ENCODE measurements at regions not wholly inside any gene's neighbourhood (a gene's known extent, or its start where the extent isn't known, plus 50 kb on each side); places are given as distances from the start of the nearest gene placed in this dataset.
"Not testable (repeated sequence)": the region's sequence is repeated elsewhere in the genome, so short reads cannot be mapped to it uniquely, and the experiment has no call there.

DNA sequence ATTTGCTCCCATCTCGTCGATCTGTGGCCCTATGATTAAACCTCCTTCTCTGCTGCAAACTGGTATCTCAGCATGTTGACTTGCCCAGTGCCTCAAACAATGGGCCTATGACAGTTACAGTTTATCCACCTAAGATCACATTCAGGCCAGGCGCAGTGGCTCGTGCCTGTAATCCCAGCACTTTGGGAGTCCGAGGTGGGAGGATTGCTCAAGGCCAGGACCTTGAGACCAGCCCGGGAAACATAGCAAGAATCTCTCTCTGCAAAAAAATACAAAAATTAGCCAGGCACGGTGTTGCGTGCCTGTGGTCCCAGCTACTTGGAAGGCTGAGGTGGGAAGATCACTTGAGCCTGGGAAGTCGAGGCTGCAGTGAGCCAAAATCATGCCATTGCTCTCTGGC, 79.8 kb upstream of the ADGRL1 start:
- not testable (repeated sequence) for H3K27me3 ChIP-seq (ENCODE audit: control insufficient read depth, insufficient read depth, low read length); H3K4me3 ChIP-seq (ENCODE audit: low read length); H3K4me1 ChIP-seq (ENCODE audit: control insufficient read depth, insufficient read depth, low read length); H3K9me3 ChIP-seq (ENCODE audit: control insufficient read depth, low read depth, low read length); DNase-seq; H3K36me3 ChIP-seq (ENCODE audit: control insufficient read depth, insufficient read depth, low read length); H3K27ac ChIP-seq (ENCODE audit: low read length)
- no CpG with 5 or more reads among the region's 9 CpGs for WGBS (ENCODE audit: insufficient coverage, low lambda C conversion rate)

DNA sequence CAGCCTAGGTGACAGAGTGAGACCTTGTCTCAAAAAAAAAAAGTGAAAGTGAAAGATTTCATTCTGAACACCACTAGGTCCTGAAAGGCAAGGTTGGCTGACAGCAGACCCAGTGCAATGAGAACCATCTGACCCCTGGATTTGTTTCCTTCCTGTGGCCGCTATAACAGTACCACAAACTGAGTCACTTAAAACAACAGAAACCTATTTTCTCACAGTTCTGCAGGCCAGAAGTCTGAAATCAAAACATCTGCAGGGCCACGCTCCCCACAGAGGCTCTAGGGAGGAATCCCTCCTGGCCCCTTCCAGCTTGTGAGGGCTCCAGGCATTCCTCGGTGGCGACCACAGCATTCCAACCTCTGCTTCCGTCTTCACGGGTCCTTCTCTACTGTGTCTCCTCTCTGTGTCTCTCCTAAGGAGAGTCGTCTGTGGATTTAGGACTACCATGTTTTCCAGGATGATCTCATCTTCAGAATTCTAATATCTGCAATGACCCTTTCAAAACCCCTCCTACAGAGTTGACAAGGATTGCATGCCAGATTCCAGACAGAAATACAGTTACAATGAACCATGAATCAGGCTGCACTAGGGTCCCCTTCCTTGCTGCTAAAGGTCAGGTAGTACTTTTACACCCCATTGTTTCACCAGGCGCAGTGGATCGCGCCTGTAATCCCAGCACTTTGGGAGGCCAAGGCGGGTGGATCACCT, 78.0 kb upstream of the ADGRL1 start:
- not testable (repeated sequence) for H3K36me3 ChIP-seq (ENCODE audit: control insufficient read depth, insufficient read depth, low read length); H3K27me3 ChIP-seq (ENCODE audit: control insufficient read depth, insufficient read depth, low read length); DNase-seq; H3K9me3 ChIP-seq (ENCODE audit: control insufficient read depth, low read depth, low read length); H3K27ac ChIP-seq (ENCODE audit: low read length); H3K4me1 ChIP-seq (ENCODE audit: control insufficient read depth, insufficient read depth, low read length); H3K4me3 ChIP-seq (ENCODE audit: low read length)
- 40% methylated on average over 1 of the region's 11 CpGs for WGBS (ENCODE audit: insufficient coverage, low lambda C conversion rate)

DNA sequence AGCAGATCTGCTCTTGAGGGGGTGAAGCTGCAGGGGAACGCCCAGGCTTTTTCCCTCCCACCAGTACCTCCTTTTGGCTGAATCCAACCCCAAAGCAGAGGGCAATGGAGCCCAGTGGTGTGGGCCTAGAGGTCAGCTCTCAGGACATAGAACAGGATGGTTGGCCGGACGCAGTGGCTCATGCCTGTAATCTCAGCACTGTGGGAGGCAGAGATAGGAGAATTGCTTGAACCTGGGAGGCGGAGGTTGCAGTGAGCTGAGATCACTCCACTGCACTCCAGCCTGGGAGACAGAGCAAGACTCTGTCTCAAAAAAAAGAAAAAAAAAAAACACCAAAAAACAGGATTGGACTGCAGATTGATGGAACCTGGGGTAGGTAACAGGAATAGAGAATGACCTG, 73.3 kb upstream of the ADGRL1 start:
- not testable (repeated sequence) for DNase-seq

DNA sequence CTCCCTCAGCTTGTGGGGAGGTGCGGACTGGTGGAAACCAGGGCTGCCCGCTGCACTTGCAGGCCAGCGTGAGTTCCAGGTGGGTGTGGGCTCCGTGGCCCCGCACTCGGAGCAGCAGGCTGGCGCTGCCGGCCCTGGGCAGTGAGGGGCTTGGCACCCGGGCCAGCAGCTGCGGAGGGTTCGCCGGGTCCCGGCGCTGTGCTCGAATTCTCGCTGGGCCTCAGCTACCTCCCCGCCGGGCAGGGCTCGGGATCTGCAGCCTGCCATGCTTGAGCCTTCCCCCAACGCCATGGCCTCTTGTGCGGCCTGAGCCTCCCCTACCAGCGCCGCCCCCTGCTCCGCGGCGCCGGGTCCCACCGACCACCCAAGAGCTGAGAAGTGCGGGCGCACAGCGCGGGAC, 71.6 kb upstream of the ADGRL1 start:
- no CpG with 5 or more reads among the region's 32 CpGs for WGBS (ENCODE audit: insufficient coverage, low lambda C conversion rate)
- no peak overlapping the region for H3K4me3 ChIP-seq (ENCODE audit: low read length)
- no peak overlapping the region for H3K27ac ChIP-seq (ENCODE audit: low read length)
- no peaks in the 10 kb centered on the region for H3K27me3 ChIP-seq (ENCODE audit: control insufficient read depth, insufficient read depth, low read length)
- DNase-seq: no peak
- no peaks in the 10 kb centered on the region for H3K4me1 ChIP-seq (ENCODE audit: control insufficient read depth, insufficient read depth, low read length)
- no peaks in the 10 kb centered on the region for H3K36me3 ChIP-seq (ENCODE audit: control insufficient read depth, insufficient read depth, low read length)
- peaks cover 12% of the 10 kb centered on the region for H3K9me3 ChIP-seq (ENCODE audit: control insufficient read depth, low read depth, low read length)

More for the DNA sequence above, 73.3 kb upstream of the ADGRL1 start:
- H3K27me3 ChIP-seq (ENCODE audit: control insufficient read depth, insufficient read depth, low read length); H3K27ac ChIP-seq (ENCODE audit: low read length); H3K4me3 ChIP-seq (ENCODE audit: low read length); H3K4me1 ChIP-seq (ENCODE audit: control insufficient read depth, insufficient read depth, low read length); H3K36me3 ChIP-seq (ENCODE audit: control insufficient read depth, insufficient read depth, low read length): not testable (repeated sequence)
- peaks cover 12% of the 10 kb centered on the region for H3K9me3 ChIP-seq (ENCODE audit: control insufficient read depth, low read depth, low read length)
- WGBS (ENCODE audit: insufficient coverage, low lambda C conversion rate): no CpG with 5 or more reads among the region's 4 CpGs

DNA sequence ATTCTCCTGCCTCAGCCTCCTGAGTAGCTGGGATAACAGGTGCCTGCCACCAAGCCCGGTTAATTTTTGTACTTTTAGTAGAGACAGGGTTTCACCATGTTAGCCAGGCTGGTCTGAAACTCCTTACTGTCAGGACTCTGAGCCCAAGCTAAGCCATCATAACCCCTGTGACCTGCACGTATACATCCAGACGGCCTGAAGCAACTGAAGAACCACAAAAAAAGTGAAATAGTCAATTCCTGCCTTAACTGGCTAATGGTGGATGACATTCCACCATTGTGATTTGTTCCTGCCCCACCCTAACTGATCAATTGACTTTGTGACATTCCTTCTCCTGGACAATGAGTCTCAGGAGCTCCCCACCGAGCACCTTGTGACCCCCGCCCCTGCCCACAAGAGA, 69.9 kb upstream of the ADGRL1 start:
- DNase-seq; H3K4me3 ChIP-seq (ENCODE audit: low read length); H3K36me3 ChIP-seq (ENCODE audit: control insufficient read depth, insufficient read depth, low read length); H3K27ac ChIP-seq (ENCODE audit: low read length); H3K27me3 ChIP-seq (ENCODE audit: control insufficient read depth, insufficient read depth, low read length); H3K4me1 ChIP-seq (ENCODE audit: control insufficient read depth, insufficient read depth, low read length): not testable (repeated sequence)
- peaks cover 12% of the 10 kb centered on the region for H3K9me3 ChIP-seq (ENCODE audit: control insufficient read depth, low read depth, low read length)
- no CpG with 5 or more reads among the region's 5 CpGs for WGBS (ENCODE audit: insufficient coverage, low lambda C conversion rate)

DNA sequence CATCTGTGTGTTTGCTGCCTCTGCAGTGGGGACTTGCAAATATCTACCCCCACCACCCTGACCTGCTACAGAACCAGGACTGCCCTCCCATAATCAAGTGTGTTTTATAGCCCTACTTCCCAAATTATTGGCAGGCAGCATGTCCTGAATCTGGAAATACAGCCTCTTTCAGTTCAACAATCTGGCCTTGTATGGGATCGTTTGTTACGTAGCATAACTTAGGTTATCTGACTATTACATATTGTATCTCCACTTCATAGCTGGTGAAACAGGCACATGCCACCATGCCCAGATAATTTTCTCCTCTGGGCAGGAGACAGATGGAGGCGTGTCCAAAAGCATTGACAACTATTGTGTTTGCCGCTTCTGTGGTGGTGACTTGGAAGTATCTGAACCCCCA, 66.7 kb upstream of the ADGRL1 start:
- Histone ChIP-seq H3K36me3 (ENCODE audit: control insufficient read depth, insufficient read depth, low read length) (no peaks in the 10 kb centered on the region), H3K27me3 (ENCODE audit: control insufficient read depth, insufficient read depth, low read length) (no peaks in the 10 kb centered on the region), H3K4me1 (ENCODE audit: control insufficient read depth, insufficient read depth, low read length) (no peaks in the 10 kb centered on the region), H3K9me3 (ENCODE audit: control insufficient read depth, low read depth, low read length) (peaks cover 8% of the 10 kb centered on the region), H3K27ac (ENCODE audit: low read length) (no peak overlapping the region), H3K4me3 (ENCODE audit: low read length) (no peak overlapping the region)
- DNase-seq: no peak
- 100% methylated on average over 1 of the region's 4 CpGs for WGBS (ENCODE audit: insufficient coverage, low lambda C conversion rate)

DNA sequence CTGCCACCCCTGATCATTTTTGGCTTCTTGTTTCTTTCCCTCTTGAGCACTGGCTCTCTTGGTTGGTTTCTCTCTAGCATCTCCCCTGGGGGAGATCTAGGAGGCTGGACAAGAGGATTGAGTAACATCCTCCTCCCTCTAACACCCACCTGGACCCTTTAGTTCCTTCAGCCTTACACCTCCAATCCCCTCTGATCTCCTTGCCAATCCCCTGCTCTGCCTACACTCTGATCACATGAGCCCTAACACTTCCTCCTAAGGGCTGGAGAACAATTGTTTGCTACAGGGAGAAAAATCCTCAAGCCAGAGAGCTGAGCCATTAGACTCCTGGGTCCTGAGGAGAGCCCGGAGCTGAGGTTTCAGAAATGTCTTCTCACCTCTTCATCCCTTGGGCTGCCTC, 65.9 kb upstream of the ADGRL1 start:
- Histone ChIP-seq H3K27ac (ENCODE audit: low read length) (no peak overlapping the region), H3K36me3 (ENCODE audit: control insufficient read depth, insufficient read depth, low read length) (no peaks in the 10 kb centered on the region), H3K4me1 (ENCODE audit: control insufficient read depth, insufficient read depth, low read length) (no peaks in the 10 kb centered on the region), H3K27me3 (ENCODE audit: control insufficient read depth, insufficient read depth, low read length) (no peaks in the 10 kb centered on the region), H3K4me3 (ENCODE audit: low read length) (no peak overlapping the region), H3K9me3 (ENCODE audit: control insufficient read depth, low read depth, low read length) (peaks cover 4% of the 10 kb centered on the region)
- DNase-seq: no peak
- no CpG with 5 or more reads among the region's 1 CpG for WGBS (ENCODE audit: insufficient coverage, low lambda C conversion rate)

DNA sequence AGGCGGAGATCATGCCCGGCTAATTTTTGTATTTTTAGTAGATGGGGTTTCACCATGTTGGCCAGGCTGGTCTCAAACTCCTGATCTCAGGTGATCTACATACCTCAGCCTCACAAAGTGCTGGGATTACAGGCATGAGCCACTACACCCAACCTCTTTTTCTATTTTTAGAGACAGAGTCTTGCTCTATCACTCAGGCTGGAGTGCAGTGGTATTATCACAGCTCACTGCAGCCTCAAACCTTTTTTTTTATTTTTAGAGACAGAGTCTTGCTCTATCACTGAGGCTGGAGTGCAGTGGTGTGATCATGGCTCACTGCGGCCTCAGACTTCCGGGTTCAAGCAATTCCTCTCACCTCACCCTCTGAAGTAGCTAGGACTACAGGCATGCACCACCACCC, 64.6 kb upstream of the ADGRL1 start:
- H3K27me3 ChIP-seq (ENCODE audit: control insufficient read depth, insufficient read depth, low read length); H3K4me3 ChIP-seq (ENCODE audit: low read length); H3K27ac ChIP-seq (ENCODE audit: low read length); H3K4me1 ChIP-seq (ENCODE audit: control insufficient read depth, insufficient read depth, low read length); DNase-seq; H3K9me3 ChIP-seq (ENCODE audit: control insufficient read depth, low read depth, low read length); H3K36me3 ChIP-seq (ENCODE audit: control insufficient read depth, insufficient read depth, low read length): not testable (repeated sequence)
- no CpG with 5 or more reads among the region's 4 CpGs for WGBS (ENCODE audit: insufficient coverage, low lambda C conversion rate)

DNA sequence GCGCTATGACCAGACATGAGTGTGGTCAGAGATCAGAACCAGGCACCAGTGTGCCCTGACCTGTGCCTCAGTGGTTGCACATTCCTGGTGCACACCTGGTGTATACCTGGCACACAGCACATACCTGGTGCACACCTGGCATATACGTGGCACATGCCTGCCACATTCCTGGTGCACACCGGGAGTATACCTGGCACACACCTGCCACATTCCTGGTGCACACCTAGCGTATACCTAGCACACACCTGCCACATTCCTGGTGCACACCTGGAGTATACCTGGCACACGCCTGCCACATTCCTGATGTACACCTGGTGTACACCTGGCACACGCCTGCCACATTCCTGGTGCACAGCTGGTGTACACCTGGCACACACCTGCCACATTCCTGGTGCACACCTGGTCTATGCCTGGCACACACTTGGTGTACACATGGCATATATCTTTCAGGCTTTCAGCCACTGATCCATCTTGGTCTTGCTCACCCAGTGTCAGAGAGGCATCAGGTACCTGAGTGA, 61.3 kb upstream of the ADGRL1 start:
- WGBS (ENCODE audit: insufficient coverage, low lambda C conversion rate): no CpG with 5 or more reads among the region's 6 CpGs
- H3K36me3 ChIP-seq (ENCODE audit: control insufficient read depth, insufficient read depth, low read length): no peaks in the 10 kb centered on the region
- H3K27me3 ChIP-seq (ENCODE audit: control insufficient read depth, insufficient read depth, low read length): peaks cover 13% of the 10 kb centered on the region
- H3K4me1 ChIP-seq (ENCODE audit: control insufficient read depth, insufficient read depth, low read length): peaks cover 7% of the 10 kb centered on the region
- no peak overlapping the region for H3K27ac ChIP-seq (ENCODE audit: low read length)
- H3K4me3 ChIP-seq (ENCODE audit: low read length): no peak overlapping the region
- H3K9me3 ChIP-seq (ENCODE audit: control insufficient read depth, low read depth, low read length): no peaks in the 10 kb centered on the region
- no peak for DNase-seq

DNA sequence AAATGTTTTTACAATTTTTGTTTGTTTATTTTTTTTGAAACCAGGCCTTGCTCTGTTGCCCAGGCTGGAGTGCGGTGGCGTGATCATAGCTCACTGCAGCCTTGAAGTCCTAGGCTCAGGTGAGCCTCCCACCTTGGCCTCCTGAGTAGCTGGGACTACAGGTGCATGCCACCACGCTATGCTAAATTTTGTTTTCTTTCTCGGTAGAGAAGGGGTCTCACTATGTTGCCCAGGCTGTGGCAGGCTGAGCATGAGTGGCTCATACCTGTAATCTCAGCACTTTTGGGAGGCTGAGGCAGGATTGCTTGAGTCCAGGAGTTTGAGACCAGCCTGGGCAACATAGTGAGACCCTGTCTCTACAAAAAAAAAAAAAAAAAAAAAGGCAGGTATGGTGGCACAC, 60.2 kb upstream of the ADGRL1 start:
- peak overlapping the region; percentile 31 for H3K4me3 ChIP-seq (ENCODE audit: low read length)
- WGBS (ENCODE audit: insufficient coverage, low lambda C conversion rate): no CpG with 5 or more reads among the region's 4 CpGs
- H3K36me3 ChIP-seq (ENCODE audit: control insufficient read depth, insufficient read depth, low read length); H3K4me1 ChIP-seq (ENCODE audit: control insufficient read depth, insufficient read depth, low read length); H3K9me3 ChIP-seq (ENCODE audit: control insufficient read depth, low read depth, low read length); H3K27ac ChIP-seq (ENCODE audit: low read length); DNase-seq: not testable (repeated sequence)
- peaks cover 13% of the 10 kb centered on the region for H3K27me3 ChIP-seq (ENCODE audit: control insufficient read depth, insufficient read depth, low read length)
